HT-29 (cell line): ENCODE measurements at regions not wholly inside any gene's neighbourhood (a gene's known extent, or its start where the extent isn't known, plus 50 kb on each side); places are given as distances from the start of the nearest gene placed in this dataset.
"Not testable (repeated sequence)": the region's sequence is repeated elsewhere in the genome, so short reads cannot be mapped to it uniquely, and the experiment has no call there.

ENCODE experiments used
- DNase-seq: peaks from one replicate; pipeline ENCODE4 v3.0.0-alpha.2; 2015; ENCODE audit warnings: low spot score

DNA sequence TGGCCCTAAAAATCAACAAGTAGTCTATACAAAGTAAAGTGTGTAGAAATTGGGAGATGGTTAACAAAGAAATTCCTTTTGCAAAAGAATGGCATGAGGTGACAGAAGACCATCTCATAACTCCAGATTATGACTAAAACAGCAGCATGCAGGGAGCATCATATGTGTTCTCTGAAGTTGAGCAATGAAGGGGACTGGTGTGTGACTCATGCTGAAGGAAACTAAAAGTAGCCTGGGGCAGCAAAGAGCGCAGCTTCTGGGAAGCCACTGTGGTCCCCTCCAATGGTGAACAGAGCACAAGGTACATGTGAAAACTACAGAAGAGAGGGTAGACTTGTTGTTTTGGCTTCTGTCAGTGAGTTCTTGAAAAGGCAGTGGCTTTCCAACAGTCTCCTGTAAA, 133.4 kb downstream of the MACC1 start:
- no peak for DNase-seq

DNA sequence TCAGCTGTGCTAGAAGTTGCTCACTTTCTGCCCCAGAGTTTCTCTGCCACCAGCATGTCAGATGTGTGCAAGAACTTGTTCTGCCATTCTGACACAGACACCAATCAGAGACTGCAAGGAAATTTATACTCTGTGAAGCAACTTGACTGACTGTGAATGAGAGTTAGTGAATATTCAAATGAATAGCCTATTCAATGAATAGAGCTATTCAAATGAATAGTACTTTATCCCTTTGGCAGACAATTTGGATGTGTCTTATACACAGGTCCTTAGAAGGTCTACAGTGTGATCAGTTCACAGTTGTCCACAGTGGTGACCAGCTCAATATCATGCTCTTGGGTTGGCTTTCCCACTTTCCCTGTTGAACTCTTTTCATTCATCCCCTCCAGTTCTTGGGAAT, 138.1 kb downstream of the MACC1 start:
- no peak for DNase-seq

DNA sequence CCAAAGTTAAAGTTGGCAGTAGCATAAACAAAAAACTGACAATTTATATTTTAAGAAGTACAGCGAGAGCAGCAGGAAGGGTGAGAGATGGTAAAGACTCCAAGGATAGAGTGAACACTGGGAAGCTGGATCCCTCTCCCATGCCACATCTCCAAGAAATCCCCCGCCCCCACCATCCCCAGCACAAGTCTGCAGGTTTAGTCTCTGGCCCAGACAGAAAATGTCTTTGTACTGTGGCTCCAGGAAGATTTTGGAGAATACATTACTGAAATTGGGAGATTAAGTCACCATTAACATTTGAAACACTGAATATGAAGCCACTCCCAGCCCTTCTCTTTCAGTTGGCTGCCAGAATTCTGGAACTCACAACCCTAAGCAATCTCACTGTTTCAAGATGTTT, 140.3 kb downstream of the MACC1 start:
- DNase-seq = no peak

DNA sequence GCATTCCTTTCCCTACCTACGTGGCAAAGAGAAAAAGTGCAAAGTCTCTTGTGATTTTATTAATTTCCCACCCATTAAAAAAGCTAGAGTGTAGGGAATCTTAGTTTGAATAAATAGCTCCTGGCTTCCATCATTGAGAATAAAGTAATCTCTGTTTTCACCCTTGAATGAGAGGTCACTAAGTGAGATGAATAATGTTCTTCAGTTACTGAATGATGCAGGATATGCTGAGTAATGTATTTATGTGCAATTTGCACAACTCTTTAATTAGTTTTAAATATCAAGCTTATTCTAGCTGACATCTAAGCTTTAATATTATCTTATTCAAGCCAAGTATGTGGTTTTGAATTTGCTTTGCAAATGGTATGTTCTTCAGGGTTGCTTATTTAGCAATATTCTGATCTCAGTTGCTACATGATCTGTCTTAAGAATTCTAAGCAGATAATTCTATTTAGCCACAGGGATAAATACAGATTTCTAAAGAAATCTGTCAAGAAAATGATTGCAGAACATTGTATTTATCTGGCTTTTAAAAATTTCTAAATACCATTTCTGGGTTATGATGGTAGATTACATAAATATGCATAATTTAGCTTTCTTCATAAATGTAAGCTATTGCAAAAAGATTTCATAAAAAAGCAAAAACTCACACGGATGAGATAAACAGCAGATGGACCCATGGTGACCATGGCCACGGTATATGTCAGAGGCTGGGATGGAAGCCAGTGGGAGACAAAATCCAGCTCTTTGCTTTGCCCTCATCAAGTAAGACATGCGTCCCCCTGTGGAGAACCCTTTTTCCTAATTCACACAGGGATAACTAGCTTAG, 141.0 kb downstream of the MACC1 start:
- DNase-seq = no peak

DNA sequence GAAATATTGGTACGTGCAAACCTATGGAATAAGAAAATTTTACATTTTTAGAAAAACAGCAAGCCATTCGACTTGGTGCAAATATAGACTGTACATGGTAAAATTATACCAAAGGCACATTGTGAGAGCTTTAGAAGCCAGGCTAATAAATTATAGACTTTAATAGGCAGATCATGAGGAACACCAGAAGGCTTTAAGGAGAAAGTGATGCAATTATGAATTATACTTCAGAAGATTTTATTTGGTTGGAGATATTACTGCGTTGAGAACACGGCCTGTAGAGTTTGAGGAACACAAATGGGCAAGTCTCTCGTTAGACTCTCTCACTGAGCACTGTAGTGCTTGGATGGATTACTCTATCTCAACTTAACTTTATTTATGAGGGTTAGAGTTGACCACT, 141.7 kb downstream of the MACC1 start:
- DNase-seq = no peak

DNA sequence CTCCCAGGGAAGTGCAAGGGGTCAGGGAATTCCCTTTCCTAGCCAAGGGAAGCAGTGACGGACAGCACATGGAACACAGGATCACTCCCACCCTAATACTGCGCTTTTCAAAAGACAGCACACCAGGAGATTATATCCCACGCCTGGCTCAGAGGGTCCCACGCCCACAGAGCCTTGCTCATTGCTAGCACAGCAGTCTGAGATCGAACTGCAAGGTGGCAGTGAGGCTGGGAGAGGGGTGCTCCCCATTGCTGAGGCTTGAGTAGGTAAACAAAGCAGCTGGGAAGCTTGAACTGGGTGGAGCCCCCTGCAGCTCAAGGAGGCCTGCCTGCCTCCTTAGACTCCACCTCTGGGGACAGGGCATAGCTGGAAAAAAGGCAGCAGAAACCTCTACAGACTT, 149.2 kb downstream of the MACC1 start:
- not testable (repeated sequence) for DNase-seq

DNA sequence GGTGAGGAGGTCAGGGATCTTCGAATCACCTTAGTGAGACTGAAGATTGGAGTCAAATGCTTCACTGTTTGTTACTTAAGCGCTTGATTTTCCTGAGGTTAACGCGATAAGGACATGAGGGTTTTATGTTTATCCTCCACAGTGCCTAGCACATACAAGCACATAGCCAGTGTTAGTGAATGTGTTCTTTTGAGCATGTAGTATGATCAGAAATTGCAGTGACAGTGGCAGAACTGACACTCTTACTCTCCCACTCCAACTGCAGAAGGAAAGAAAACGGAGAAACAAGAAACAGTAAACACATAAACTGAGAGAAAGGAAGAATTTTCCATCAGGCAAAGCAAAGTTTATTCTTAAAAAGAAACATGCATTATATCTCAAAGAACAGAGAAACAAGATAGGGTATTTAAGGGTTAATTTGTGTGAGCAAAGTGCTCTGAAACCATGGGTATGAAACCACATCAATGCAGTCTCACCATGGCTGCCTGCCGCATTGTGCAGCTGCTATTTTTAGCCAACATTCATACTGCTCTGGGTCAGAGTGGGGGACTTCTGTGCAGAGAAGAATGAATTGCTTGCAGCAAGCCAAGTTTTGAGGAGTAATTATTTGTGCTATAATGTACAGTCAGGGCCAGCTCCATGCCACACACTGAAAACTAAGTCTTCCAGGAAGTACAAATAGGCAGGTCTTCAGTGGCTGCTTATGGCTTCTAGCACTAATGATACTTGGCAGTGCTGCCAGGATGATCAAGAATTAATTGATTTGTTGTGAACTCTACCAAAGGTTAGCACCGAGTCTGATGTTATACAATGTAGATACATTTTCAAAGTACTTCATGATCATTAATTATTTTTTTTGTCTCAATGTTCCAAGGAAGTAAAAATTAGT, 152.0 kb downstream of the MACC1 start:
- no peak for DNase-seq

DNA sequence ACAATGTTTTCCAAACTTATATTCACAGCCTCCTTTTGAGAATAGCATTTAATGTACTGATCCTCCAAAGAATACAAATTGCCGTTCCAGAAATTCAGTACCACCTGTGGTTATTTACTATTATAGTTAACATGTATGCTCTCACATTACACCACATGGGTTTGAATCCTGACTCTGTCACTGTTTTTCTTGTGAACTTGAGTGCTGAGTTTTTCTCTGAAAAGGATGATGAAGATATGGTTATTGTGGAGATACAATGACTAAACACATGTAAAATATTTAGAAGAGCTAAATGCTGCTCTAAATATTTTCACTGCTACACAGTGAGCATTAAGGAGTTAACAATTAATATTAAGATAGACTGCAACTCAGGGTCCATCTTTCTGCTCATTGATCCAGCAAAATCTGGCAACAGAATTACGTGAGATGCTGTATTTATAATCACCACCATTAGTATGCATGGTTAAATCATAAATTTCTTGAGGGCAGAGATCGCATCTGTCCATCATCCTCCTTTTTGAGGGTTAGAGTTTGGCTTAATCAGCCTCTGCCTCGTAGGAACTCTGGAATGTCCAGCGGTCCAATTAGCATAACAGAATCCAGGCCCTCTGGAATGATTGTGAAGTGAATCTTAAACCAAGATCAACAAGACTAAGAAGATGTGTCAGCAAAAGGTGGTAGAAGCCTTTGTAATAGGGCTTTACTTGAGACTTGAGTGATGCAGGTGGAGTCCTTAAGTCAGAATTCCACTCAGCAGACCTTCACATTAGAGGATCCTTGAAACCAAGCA, 152.8 kb downstream of the MACC1 start:
- DNase-seq = no peak

DNA sequence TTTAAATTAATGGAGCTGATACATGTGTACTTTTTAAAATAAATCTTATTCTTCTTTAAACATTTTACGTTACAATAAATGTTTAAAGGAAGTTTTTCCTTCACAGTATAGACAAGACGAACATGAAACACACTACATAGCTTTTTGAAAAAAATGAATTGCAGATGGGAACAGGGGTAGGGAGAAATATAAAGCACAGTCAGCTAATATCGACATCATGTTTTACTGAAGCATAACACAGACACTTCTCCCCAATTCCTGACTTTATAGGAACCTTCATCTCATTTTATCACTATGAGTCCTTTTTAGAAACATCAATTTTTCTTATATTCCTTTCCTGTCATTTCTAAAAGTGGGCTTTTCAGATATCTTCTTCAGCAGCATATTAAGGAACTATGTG, 153.5 kb downstream of the MACC1 start:
- DNase-seq = no peak

DNA sequence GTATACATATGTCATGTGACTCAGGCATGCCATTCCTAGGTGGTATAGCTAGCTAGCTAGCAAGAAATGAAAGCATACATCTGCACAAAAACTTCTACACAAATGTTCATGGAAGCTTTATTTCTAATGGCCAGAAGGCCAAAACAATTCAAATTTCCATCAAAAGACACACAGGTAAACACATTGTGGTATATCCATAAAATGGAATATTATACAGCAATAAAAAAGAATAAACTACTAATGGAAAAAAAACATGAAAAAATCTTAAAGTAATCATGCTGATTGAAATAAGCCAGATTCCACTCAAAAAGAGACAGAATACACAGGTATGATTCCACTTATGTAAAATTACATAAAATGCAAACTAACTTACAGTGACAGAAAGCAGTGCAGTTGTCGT, 154.3 kb downstream of the MACC1 start:
- no peak for DNase-seq

DNA sequence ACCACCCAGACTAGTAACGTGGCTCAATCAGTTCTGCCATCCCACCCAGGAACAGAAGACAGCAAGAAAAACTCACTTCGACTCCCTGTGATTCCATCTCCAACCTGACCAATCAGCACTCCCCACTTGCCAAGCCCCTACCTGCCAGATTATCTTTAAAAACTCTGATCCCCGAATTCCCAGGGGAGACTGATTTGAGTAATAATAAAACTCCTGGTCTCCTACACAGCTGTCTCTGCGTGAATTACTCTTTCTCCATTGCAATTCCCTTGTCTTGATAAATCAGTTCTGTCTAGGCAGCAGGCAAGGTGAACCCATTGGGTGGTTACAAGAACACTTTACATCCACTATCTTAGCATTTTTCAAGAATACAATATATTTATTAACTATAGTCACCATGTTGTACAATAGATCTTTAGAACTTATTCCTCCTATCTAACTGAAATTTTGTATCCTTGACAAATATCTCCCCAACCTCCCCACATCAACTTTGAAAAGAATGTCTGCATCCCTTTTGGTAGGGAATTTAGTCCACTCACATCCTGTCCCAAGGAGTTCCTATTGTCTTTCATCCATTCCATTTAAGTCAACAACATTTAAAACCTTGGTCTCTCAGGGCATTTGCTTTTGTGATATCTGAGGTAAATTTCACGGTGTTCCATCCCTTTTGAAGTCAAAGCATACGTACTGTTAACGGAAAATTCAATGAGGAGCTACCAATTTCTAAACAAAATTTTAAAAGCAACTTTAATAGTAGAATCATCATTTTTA, 163.7 kb downstream of the MACC1 start:
- DNase-seq = no peak

DNA sequence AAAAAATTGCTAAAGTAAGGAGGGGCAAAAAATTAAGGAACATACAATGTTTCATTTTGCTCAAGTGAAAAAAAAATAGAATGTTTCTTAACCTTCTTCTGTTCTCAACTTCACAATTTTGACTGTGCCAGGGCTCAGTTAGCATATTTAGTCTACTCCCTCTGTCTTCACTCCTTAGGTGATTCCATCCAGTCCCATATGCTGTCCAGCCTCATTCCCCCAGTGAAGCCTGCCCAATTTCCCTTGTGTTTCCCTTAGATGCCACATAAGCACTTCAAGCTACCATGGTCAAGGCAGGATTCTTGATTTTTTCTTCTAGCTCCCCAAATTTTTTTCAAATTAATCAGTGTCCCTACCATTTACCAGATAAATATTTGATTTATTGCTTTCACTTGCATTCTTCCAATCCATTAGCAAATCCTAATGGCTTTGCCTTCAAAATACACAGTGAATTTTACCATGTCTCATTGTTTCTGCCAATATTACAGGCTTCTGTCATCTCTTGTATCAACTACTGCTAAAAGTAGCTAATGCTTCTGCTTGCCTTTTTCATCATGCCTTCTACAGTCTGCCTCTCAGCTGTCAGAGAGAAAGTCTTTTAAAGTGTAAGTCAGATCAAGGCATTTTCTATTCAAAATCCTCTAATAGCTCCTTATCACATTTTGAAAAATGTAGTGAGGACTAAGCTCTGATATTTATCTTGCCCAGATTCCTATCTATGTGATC, 166.8 kb downstream of the MACC1 start:
- DNase-seq = no peak

DNA sequence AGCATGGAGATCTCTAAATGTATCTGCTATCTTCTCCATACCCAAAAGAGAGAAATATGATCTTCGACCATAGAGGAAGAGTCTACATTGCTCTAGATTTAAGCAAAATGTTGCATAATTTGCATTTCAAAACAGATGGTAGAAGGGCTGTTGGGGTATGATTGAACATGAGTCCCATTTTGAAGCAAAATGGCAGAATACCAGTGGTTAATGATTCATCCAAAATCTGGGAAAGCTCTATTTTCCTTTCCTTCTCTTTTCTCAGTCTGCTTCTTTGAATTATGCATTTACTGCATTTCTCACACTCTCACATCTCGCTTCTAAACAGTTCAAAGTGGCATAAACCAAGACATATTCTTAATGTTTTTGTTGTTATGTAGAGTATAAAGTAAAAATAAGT, 178.5 kb downstream of the MACC1 start:
- no peak for DNase-seq

DNA sequence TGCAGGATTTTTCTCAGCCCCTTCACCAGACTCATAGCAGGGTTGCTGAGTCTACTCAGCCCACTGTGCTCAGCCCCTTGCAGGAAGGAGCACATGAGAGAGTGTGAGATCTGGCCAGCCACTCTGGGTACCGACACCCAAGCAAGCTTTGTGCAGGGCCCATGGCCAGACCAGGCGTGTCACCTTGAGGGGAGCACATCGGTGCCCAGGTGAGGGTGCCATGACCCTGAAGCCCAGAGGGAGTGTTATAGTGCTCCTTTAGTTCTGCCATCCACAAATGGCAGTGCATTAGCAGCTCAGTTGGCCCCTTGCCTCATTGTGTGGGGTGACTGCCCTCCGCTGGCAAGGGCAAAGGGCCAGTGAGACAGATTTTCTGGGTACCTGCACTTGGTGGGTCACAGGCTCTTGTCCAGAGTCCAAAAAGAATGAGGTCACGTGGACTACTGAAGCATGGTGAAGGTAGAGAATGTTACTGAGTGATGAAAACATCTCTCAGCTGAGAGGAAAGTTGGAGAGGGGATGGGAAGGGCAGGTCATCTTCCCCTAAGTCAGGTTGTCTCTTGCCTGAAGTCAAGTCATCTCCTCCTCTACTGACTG, 181.8 kb downstream of the MACC1 start:
- DNase-seq = no peak

DNA sequence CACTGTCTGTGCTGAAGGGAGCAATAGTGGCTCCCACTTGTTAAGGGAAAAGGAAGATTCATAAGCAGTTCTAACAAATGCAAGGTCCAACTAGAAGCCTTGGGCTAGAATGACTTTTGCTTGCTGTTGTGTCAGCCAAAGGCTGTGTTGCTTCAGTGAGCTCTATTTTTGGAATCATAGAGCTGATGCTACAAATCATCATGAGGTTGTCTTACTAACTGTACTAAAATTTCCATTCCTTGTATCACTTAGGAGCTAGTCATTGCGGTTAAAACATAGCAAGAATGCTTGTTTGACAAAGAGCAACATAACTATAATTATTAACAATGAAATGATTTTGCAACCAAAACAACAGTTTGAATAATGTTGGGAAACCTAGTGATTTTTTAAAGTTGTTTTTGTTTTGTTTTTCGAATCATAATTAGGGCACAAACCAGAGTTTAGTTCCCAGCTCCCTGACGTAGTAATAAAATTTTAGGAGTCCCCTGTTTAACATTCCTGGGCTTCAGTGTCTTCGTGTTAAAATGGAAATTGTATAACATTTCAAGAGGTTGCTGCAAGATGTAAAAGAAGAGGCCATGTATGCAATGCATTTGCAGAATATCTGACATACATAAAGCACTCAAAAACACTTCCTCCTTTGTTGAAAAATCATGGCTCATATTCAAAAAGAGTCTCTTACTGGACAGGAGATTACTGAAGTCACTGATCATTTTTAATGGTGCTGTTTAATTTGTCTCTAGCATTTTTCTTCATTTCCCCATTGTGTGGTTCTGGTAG, 183.4 kb downstream of the MACC1 start:
- DNase-seq = no peak

DNA sequence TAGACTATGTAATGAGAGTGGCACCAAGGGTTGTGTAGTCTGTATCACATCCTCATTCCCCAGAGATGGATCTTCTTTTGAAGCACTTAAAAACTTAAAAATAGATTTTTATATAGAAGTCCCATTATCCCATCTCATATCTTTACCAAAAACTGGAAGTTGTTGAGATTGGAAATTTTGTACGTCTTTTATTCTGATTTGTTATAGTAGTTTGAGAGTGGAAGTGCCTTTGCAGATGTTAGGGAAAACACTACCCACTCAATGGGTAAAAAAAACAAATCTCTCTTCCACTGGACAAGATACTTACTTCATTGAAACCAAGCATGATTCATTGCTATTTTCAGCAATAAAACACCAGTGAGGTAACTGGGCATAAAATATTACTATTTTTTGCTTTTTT, 184.4 kb downstream of the MACC1 start:
- no peak for DNase-seq

DNA sequence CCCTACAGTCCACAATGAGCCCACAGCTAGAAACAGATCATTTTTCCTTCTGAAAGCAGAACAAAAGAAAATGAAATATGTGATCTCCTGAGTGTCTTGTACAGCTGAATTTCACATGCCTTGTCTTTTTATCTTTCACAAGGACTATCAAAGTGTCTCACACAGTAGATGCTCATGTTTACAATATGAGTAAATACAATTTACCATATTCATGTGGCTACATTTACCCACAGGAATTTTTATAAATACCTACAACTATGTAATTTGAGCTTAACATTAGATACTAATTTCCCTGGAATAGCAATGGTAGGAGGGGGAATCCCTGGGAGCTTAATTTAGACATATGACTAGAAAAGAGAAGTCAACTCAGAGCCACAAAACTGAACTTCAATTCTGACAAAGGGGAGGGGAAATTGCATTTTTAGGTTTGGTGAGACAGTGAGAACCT, 186.2 kb downstream of the MACC1 start:
- DNase-seq = no peak

DNA sequence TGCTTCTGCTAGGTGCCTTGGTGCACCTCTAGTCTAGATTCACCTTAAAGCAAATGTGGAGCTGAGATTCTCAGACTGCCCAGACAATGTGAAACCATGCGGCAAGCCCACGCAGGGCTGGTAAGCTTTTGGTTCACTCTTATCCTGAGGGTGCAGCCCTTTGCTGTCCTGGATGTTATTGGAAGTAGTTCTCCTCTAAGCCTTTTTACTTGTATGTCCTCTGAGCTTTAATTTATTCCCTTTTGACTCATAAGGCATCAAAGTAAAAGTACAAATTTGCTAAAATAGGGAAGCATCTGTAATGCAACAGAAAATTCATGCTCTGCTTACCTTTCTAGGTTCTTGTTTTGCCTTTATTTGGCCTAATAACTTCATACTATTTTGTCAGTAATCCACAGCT, 186.8 kb downstream of the MACC1 start:
- DNase-seq = no peak

DNA sequence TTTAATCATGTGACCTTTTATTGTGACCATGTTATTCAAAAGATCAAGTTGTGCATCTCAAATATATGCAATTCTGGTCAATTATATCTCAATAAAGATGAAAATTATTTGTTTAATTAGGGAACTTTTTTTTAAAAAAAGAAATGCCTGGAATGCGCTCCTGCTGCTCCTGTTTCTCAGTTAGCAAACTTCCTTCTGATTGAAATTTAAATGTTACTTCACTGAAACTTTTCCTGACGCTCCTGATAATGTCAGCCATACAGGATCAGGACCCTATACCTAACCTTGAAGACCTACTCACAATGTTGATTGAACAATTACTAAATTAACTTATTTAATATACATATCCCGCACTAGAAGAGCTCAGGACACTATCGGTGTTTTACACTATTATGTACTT, 190.4 kb downstream of the MACC1 start:
- DNase-seq = no peak
